Esophagus muscularis mucosa (tissue), 4 donors: ENCODE measurements at regions not wholly inside any gene's neighbourhood (a gene's known extent, or its start where the extent isn't known, plus 50 kb on each side); places are given as distances from the start of the nearest gene placed in this dataset.
A peak's percentile ranks its signal among the peaks of the same experiment; 100 is the strongest.

Experiments
- DNase-seq: peaks from one replicate; pipeline ENCODE4 v3.0.0-alpha.2; 2017; ENCODE audit errors: extremely low spot score
- H3K27ac ChIP-seq, 4 donors: fragments of 200-600 bp; sonication (generic); replicated peaks in 1 of 4; 1 replicate in 3 of 4; 2 replicates in 1 of 4; pipeline ENCODE4 v1.5.1; 2016 to 2019; ENCODE audit warnings: mild to moderate bottlenecking in 1 of 4
- H3K27me3 ChIP-seq, 4 donors: fragments of 200-600 bp; sonication (generic); one replicate each; pipeline versions ENCODE4 v1.5.1 to v1.6.0; 2016 to 2019
- H3K36me3 ChIP-seq, 4 donors: fragments of 200-600 bp; sonication (generic); one replicate each; pipeline ENCODE4 v1.5.1; 2016 to 2019
- H3K4me1 ChIP-seq, 4 donors: fragments of 200-600 bp; sonication (generic); one replicate each; pipeline ENCODE4 v1.5.1; 2016 to 2019
- H3K4me3 ChIP-seq, 4 donors: fragments of 200-600 bp; sonication (generic); 1 replicate in 2 of 4; 2 replicates in 2 of 4; pipeline ENCODE4 v1.5.1; 2016 to 2019; ENCODE audit warnings: mild to moderate bottlenecking in 4 of 4, moderate library complexity in 1 of 4
- H3K9me3 ChIP-seq, 4 donors: fragments of 200-600 bp; sonication (generic); 1 replicate in 3 of 4; 2 replicates in 1 of 4; pipeline ENCODE4 v1.5.1; 2016 to 2019
- CTCF ChIP-seq, 3 experiments: fragments of 200-600 bp in 2 of 3; fragments of 450-650 bp in 1 of 3; sonication (generic) in 2 of 3; IDR thresholded peaks; one replicate each; pipeline ENCODE4 v1.5.1; 2017 to 2019; ENCODE audit warnings: antibody characterized with exemption in 3 of 3, mild to moderate bottlenecking in 2 of 3, moderate library complexity in 1 of 3
- EP300 ChIP-seq: sonication (generic); formaldehyde crosslinking; IDR thresholded peaks from one replicate; pipeline ENCODE4 v1.6.1; 2017; ENCODE audit warnings: antibody characterized with exemption
- POLR2A ChIP-seq: fragments of 450-650 bp; IDR thresholded peaks from one replicate; pipeline ENCODE4 v1.6.1; 2017; ENCODE audit warnings: antibody characterized with exemption, moderate library complexity, mild to moderate bottlenecking, low read depth
- POLR2AphosphoS5 ChIP-seq, 2 donors: sonication (generic); formaldehyde crosslinking; IDR thresholded peaks; one replicate each; pipeline ENCODE4 v1.6.1; 2017; ENCODE audit warnings: antibody characterized with exemption in 2 of 2
- WGBS: methylation state at CpG from one replicate; pipeline ENCODE4 v1.1.5; 2018; 5-methylcytosine and 5-hydroxymethylcytosine counted together
- intact Hi-C: fragments of 100-400 bp; cut with DNase I; formaldehyde crosslinking; loops from one replicate; pipeline ENCODE4 v1.15.1; 2023

- intact Hi-C loops, result no loop called here
- H3K36me3 ChIP-seq, result no peaks in the 10 kb centered on the region
- no peak for DNase-seq
- peaks cover 0 to 30% (median 16%) of the 10 kb centered on the region in 4 donors for H3K4me1 ChIP-seq
- no peak overlapping the region for H3K4me3 ChIP-seq
- H3K27me3 ChIP-seq, result no peaks in the 10 kb centered on the region
- WGBS, result 96% methylated on average over 1 of the region's 1 CpG
- H3K27ac ChIP-seq, result no peak overlapping the region
- TF ChIP-seq EP300, result no peak
- no peak for TF ChIP-seq POLR2A
- no peak for TF ChIP-seq CTCF (IDR thresholded peaks at IDR 0.05)
- TF ChIP-seq POLR2AphosphoS5 (IDR thresholded peaks at IDR 0.05), result no peak
- H3K9me3 ChIP-seq, result no peaks in the 10 kb centered on the region
Measured at GRCh38 chr2:165010556-165010955, 55.2 kb upstream of the SLC38A11 start.

GRCh38 chr2:165009466-165009865, 54.1 kb upstream of the SLC38A11 start:
- DNase-seq, result no peak
- Histone ChIP-seq H3K27ac (no peak overlapping the region), H3K9me3 (no peaks in the 10 kb centered on the region), H3K4me1 (peaks cover 0 to 30% (median 16%) of the 10 kb centered on the region in 4 donors), H3K4me3 (no peak overlapping the region), H3K27me3 (no peaks in the 10 kb centered on the region), H3K36me3 (no peaks in the 10 kb centered on the region)
- 47% methylated on average over 1 of the region's 1 CpG for WGBS
- TF ChIP-seq CTCF (IDR thresholded peaks at IDR 0.05) (no peak), EP300 (no peak), POLR2AphosphoS5 (IDR thresholded peaks at IDR 0.05) (no peak), POLR2A (no peak)
- intact Hi-C loops, result no loop called here

GRCh38 chr2:165008730-165009315, 53.5 kb upstream of the SLC38A11 start:
- H3K4me3 ChIP-seq, result no peak overlapping the region

GRCh38 chr2:165007161-165007744, 51.9 kb upstream of the SLC38A11 start:
- intact Hi-C loops, result no loop called here
- whole genome bisulfite sequencing, result 21% methylated on average over 1 of the region's 1 CpG
- Histone ChIP-seq H3K9me3 (no peaks in the 10 kb centered on the region), H3K27me3 (no peaks in the 10 kb centered on the region), H3K27ac (no peak overlapping the region), H3K4me1 (peaks cover 0 to 37% (median 16%) of the 10 kb centered on the region in 4 donors), H3K36me3 (no peaks in the 10 kb centered on the region), H3K4me3 (no peak overlapping the region)
- DNase-seq, result no peak
- TF ChIP-seq POLR2A (no peak), CTCF (IDR thresholded peaks at IDR 0.05) (no peak), POLR2AphosphoS5 (IDR thresholded peaks at IDR 0.05) (no peak), EP300 (no peak)

More at GRCh38 chr2:165008730-165009315, 53.5 kb upstream of the SLC38A11 start:
- intact Hi-C loops, result no loop called here
- WGBS, result 68% methylated on average over 3 of the region's 3 CpGs
- Histone ChIP-seq H3K27me3 (no peaks in the 10 kb centered on the region), H3K36me3 (no peaks in the 10 kb centered on the region), H3K9me3 (no peaks in the 10 kb centered on the region), H3K4me1 (peaks cover 0 to 30% (median 16%) of the 10 kb centered on the region in 4 donors), H3K27ac (peak overlapping the region in 1 of 4 donors; percentile 16)
- TF ChIP-seq EP300 (no peak), CTCF (IDR thresholded peaks at IDR 0.05) (no peak), POLR2A (no peak), POLR2AphosphoS5 (IDR thresholded peaks at IDR 0.05) (no peak)
- no peak for DNase-seq
